HEK293 (cell line): ENCODE measurements at regions not wholly inside any gene's neighbourhood (a gene's known extent, or its start where the extent isn't known, plus 50 kb on each side); places are given as distances from the start of the nearest gene placed in this dataset.

ENCODE experiments used
- CTCF ChIA-PET: fragments of 350-600 bp; formaldehyde crosslinking; extraction: SDS; loops from one replicate; lab custom pipeline; 2021; ENCODE audit warnings: antibody characterized with exemption; lab: Yijun Ruan, JAX
- POLR2A ChIA-PET: fragments of 300-600 bp; formaldehyde crosslinking; extraction: SDS; loops from one replicate; lab custom pipeline; 2020; ENCODE audit warnings: antibody characterized with exemption, inconsistent platforms; lab: Yijun Ruan, JAX
- H3K27ac ChIP-seq: fragments of 200-500 bp; sonication (Bioruptor generic); 2 replicates; pipeline ENCODE4 v1.5.1; 2014; ENCODE audit warnings: low read depth, low read length, control low read depth, inconsistent platforms; ENCODE audit errors: extremely low read depth
- H3K36me3 ChIP-seq, 2 experiments: fragments of 200-500 bp in 1 of 2; sonication (Bioruptor generic) in 1 of 2; 1 replicate in 1 of 2; 2 replicates in 1 of 2; pipeline ENCODE4 v1.5.1; 2014 to 2017; ENCODE audit warnings: inconsistent platforms in 2 of 2, low read length in 2 of 2; ENCODE audit not compliant: control insufficient read depth in 2 of 2, insufficient read depth in 1 of 2
- H3K4me1 ChIP-seq: fragments of 200-500 bp; sonication (Bioruptor generic); 2 replicates; pipeline ENCODE4 v1.5.1; 2014; ENCODE audit warnings: mild to moderate bottlenecking, low read length, inconsistent platforms; ENCODE audit not compliant: control insufficient read depth, insufficient read depth
- H3K4me3 ChIP-seq: 2 replicates; pipeline ENCODE4 v1.5.1; 2011; ENCODE audit warnings: low read depth, mild to moderate bottlenecking, control low read depth, low read length, moderate library complexity
- H3K9me3 ChIP-seq: fragments of 200-500 bp; sonication (Bioruptor generic); 2 replicates; pipeline ENCODE4 v1.5.1; 2014; ENCODE audit warnings: low read depth, low read length, inconsistent platforms; ENCODE audit not compliant: control insufficient read depth, insufficient read depth
- HOXC10 ChIP-seq: sonication (generic); formaldehyde crosslinking; IDR thresholded peaks from 2 replicates; pipeline ENCODE4 v1.8.1; 2023; ENCODE audit warnings: mild to moderate bottlenecking, missing genetic modification reagents
- OVOL3 ChIP-seq: fragments of 450-650 bp; formaldehyde crosslinking; IDR thresholded peaks from 2 replicates; pipeline ENCODE4 v1.5.1; 2016; ENCODE audit warnings: missing biosample characterization, missing genetic modification characterization
- YY1 ChIP-seq: fragments of 450-650 bp; formaldehyde crosslinking; IDR thresholded peaks from 2 replicates; pipeline ENCODE4 v1.5.1; 2018; ENCODE audit warnings: missing biosample characterization, missing genetic modification characterization
- ZBTB20 ChIP-seq: fragments of 450-650 bp; formaldehyde crosslinking; IDR thresholded peaks from 2 replicates; pipeline ENCODE4 v1.5.1; 2016; ENCODE audit warnings: missing biosample characterization, missing genetic modification characterization
- ZNF2 ChIP-seq: fragments of 450-650 bp; formaldehyde crosslinking; IDR thresholded peaks from 2 replicates; pipeline ENCODE4 v1.5.1; 2016; ENCODE audit warnings: missing biosample characterization, missing genetic modification characterization
- ZNF311 ChIP-seq: fragments of 450-650 bp; formaldehyde crosslinking; IDR thresholded peaks from 2 replicates; pipeline ENCODE4 v1.5.1; 2017; ENCODE audit warnings: missing biosample characterization, missing genetic modification characterization, borderline replicate concordance
- ZNF37A ChIP-seq: fragments of 450-650 bp; IDR thresholded peaks from 2 replicates; pipeline ENCODE4 v1.5.1; 2018; ENCODE audit warnings: missing biosample characterization, missing genetic modification characterization
- ZNF501 ChIP-seq: fragments of 450-650 bp; formaldehyde crosslinking; IDR thresholded peaks from 2 replicates; pipeline ENCODE4 v1.5.1; 2016; ENCODE audit warnings: missing biosample characterization, missing genetic modification characterization
- ZNF549 ChIP-seq: fragments of 450-650 bp; IDR thresholded peaks from 2 replicates; pipeline ENCODE4 v1.5.1; 2018; ENCODE audit warnings: missing biosample characterization, missing genetic modification characterization, mild to moderate bottlenecking, inconsistent platforms, moderate library complexity
- ZNF555 ChIP-seq: fragments of 450-650 bp; formaldehyde crosslinking; conservative IDR thresholded peaks from 2 replicates; pipeline ENCODE4 v1.5.1; 2017; ENCODE audit warnings: missing biosample characterization, mild to moderate bottlenecking, missing genetic modification characterization, inconsistent platforms
- ZNF561 ChIP-seq: fragments of 450-650 bp; IDR thresholded peaks from 2 replicates; pipeline ENCODE4 v1.5.1; 2018; ENCODE audit warnings: missing biosample characterization, missing genetic modification characterization, borderline replicate concordance
- ZNF610 ChIP-seq: fragments of 450-650 bp; formaldehyde crosslinking; IDR thresholded peaks from 2 replicates; pipeline ENCODE4 v1.5.1; 2016; ENCODE audit warnings: missing biosample characterization, missing genetic modification characterization, borderline replicate concordance
- ZNF670 ChIP-seq: fragments of 450-650 bp; formaldehyde crosslinking; IDR thresholded peaks from 2 replicates; pipeline ENCODE4 v1.5.1; 2016; ENCODE audit warnings: missing biosample characterization, missing genetic modification characterization, low read depth
- ZNF747 ChIP-seq: fragments of 450-650 bp; formaldehyde crosslinking; IDR thresholded peaks from 2 replicates; pipeline ENCODE4 v1.5.1; 2016; ENCODE audit warnings: missing biosample characterization, missing genetic modification characterization
- ZSCAN30 ChIP-seq: fragments of 450-650 bp; IDR thresholded peaks from 2 replicates; pipeline ENCODE4 v1.5.1; 2018; ENCODE audit warnings: missing biosample characterization, mild to moderate bottlenecking, missing genetic modification characterization, moderate library complexity
- TF ChIP-seq, protein P1 (sequence below): fragments of 450-650 bp; formaldehyde crosslinking; IDR thresholded peaks from 2 replicates; pipeline ENCODE4 v1.5.1; 2016; ENCODE audit warnings: missing biosample characterization, missing genetic modification characterization
- TF ChIP-seq, protein P2 (sequence below): fragments of 450-650 bp; formaldehyde crosslinking; IDR thresholded peaks from 2 replicates; pipeline ENCODE4 v1.5.1; 2017; ENCODE audit warnings: missing biosample characterization, missing genetic modification characterization
- TF ChIP-seq, protein P3 (sequence below): fragments of 450-650 bp; formaldehyde crosslinking; IDR thresholded peaks from 2 replicates; pipeline ENCODE4 v1.5.1; 2016; ENCODE audit warnings: missing biosample characterization, missing genetic modification characterization
- TF ChIP-seq, protein P4 (sequence below): fragments of 450-650 bp; formaldehyde crosslinking; IDR thresholded peaks from 2 replicates; pipeline ENCODE4 v1.5.1; 2016; ENCODE audit warnings: missing biosample characterization, missing genetic modification characterization
- TF ChIP-seq, protein P5 (sequence below): fragments of 450-650 bp; formaldehyde crosslinking; IDR thresholded peaks from 2 replicates; pipeline ENCODE4 v1.5.1; 2016; ENCODE audit warnings: missing biosample characterization, missing genetic modification characterization, borderline replicate concordance
- TF ChIP-seq, protein P6 (sequence below): fragments of 450-650 bp; formaldehyde crosslinking; IDR thresholded peaks from 2 replicates; pipeline ENCODE4; 2016; ENCODE audit warnings: missing biosample characterization, missing genetic modification characterization

DNA sequence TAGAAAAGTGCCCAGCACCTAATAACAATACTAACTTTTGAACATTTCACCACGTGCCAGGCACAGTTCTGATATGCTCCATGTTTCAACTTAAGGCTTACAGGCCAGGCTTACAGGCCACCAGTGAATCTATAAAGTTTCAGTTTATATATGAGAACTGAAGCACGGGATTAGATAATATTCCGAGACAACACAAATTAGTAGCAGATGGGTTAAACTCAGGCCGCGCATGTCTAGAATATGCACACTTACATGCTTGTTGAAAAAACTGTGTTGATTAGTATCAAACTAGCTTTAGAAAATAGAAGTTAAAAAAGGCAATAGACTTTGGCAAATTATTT lies 587.9 kb downstream of the MTRR start:
- TF ChIP-seq ZNF561 (tag by site-specific recombination) = no peak
- TF ChIP-seq HOXC10 (CRISPR knock-in tag) = no peak
- peaks cover 5 to 25% of the 10 kb centered on the region in 2 experiments; a peak in 2 of 3 replicates for H3K36me3 ChIP-seq
- CTCF ChIA-PET = no interaction called here
- no peaks in the 10 kb centered on the region for H3K9me3 ChIP-seq
- H3K4me1 ChIP-seq = no peaks in the 10 kb centered on the region
- peak overlapping the region; percentile 18; the same call in 1 of the 2 replicates for H3K27ac ChIP-seq
- H3K4me3 ChIP-seq = peak overlapping the region; percentile 75; the same call in 1 of the 2 replicates
- POLR2A ChIA-PET = interaction anchor here (0.6 to 1.2 kb wide), 5 partner anchors 9 to 1213 kb away, joined by 3 to 10 read pairs (median 4); no protein-coding TSS in a partner anchor

DNA sequence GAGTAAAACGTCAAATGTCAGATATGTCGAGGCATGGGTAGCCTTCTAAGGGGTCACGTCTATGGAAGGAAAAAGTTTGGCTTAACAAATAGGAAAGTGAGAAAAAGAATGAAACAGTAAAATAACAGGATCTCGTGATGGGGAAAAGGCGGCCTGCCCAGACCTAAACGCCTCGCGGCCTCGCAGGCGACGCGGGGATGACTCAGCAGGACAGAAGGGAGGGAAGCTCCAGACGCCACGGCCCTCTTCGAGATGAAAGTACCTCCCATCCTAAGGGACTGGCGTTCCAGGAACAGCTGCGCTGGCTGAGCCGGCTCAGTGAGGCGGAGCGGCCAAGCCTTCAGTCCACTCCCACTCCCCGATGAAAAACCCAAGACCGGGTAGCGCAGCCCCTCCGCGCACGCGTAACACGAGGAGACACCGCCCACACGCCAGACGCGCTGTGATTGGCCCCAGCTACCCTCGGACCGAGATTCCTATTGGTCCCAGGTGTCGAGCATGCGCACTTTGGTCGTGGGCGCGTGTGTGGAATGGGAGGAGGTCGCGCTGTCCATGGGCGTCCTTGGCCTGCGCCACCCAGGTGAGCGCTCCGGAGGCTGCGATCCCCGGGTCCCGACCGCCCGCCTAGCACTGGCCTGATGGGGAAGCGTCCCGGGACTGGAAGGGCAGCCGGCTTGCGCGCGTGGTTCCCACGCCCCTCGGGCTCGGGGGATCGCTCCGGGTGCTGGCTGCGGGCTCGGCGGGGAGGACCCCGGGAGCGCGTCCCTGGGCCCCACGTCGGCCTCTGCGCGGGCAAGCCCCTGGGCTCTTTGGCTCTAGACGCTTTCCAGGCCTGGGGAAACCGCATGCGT lies 588.5 kb downstream of the MTRR start:
- Histone ChIP-seq H3K36me3 (peaks cover 5 to 30% of the 10 kb centered on the region in 2 experiments; a peak in 2 of 3 replicates), H3K27ac (peak overlapping the region; percentile 48), H3K9me3 (no peaks in the 10 kb centered on the region), H3K4me3 (peak overlapping the region; percentile 75), H3K4me1 (no peaks in the 10 kb centered on the region)
- ChIA-PET POLR2A (interaction anchor here (0.6 to 1.2 kb wide), 5 partner anchors 8 to 1213 kb away, joined by 3 to 10 read pairs (median 4); no protein-coding TSS in a partner anchor), CTCF (no interaction called here)
- TF ChIP-seq, protein P1, sequence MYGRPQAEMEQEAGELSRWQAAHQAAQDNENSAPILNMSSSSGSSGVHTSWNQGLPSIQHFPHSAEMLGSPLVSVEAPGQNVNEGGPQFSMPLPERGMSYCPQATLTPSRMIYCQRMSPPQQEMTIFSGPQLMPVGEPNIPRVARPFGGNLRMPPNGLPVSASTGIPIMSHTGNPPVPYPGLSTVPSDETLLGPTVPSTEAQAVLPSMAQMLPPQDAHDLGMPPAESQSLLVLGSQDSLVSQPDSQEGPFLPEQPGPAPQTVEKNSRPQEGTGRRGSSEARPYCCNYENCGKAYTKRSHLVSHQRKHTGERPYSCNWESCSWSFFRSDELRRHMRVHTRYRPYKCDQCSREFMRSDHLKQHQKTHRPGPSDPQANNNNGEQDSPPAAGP (tag by site-specific recombination) = peak; percentile 59
- TF ChIP-seq, protein P2, sequence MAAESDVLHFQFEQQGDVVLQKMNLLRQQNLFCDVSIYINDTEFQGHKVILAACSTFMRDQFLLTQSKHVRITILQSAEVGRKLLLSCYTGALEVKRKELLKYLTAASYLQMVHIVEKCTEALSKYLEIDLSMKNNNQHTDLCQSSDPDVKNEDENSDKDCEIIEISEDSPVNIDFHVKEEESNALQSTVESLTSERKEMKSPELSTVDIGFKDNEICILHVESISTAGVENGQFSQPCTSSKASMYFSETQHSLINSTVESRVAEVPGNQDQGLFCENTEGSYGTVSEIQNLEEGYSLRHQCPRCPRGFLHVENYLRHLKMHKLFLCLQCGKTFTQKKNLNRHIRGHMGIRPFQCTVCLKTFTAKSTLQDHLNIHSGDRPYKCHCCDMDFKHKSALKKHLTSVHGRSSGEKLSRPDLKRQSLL (tag by site-specific recombination) = 0 out of 2 replicates have a peak, but pooled peaks have one; percentile 24
- TF ChIP-seq, protein P3, sequence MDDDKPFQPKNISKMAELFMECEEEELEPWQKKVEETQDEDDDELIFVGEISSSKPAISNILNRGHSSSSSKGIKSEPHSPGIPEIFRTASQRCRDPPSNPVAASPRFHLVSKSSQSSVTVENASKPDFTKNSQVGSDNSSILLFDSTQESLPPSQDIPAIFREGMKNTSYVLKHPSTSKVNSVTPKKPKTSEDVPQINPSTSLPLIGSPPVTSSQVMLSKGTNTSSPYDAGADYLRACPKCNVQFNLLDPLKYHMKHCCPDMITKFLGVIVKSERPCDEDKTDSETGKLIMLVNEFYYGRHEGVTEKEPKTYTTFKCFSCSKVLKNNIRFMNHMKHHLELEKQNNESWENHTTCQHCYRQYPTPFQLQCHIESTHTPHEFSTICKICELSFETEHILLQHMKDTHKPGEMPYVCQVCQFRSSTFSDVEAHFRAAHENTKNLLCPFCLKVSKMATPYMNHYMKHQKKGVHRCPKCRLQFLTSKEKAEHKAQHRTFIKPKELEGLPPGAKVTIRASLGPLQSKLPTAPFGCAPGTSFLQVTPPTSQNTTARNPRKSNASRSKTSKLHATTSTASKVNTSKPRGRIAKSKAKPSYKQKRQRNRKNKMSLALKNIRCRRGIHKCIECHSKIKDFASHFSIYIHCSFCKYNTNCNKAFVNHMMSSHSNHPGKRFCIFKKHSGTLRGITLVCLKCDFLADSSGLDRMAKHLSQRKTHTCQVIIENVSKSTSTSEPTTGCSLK (tag by site-specific recombination) = no peak
- TF ChIP-seq, protein P4, sequence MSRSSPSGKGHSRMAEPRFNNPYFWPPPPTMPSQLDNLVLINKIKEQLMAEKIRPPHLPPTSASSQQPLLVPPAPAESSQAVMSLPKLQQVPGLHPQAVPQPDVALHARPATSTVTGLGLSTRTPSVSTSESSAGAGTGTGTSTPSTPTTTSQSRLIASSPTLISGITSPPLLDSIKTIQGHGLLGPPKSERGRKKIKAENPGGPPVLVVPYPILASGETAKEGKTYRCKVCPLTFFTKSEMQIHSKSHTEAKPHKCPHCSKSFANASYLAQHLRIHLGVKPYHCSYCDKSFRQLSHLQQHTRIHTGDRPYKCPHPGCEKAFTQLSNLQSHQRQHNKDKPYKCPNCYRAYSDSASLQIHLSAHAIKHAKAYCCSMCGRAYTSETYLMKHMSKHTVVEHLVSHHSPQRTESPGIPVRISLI = no peak
- peak; percentile 68; the same call in 1 of the 2 replicates for TF ChIP-seq ZBTB20 (tag by site-specific recombination)
- no peak for TF ChIP-seq ZNF670 (tag by site-specific recombination)
- TF ChIP-seq, protein P5, sequence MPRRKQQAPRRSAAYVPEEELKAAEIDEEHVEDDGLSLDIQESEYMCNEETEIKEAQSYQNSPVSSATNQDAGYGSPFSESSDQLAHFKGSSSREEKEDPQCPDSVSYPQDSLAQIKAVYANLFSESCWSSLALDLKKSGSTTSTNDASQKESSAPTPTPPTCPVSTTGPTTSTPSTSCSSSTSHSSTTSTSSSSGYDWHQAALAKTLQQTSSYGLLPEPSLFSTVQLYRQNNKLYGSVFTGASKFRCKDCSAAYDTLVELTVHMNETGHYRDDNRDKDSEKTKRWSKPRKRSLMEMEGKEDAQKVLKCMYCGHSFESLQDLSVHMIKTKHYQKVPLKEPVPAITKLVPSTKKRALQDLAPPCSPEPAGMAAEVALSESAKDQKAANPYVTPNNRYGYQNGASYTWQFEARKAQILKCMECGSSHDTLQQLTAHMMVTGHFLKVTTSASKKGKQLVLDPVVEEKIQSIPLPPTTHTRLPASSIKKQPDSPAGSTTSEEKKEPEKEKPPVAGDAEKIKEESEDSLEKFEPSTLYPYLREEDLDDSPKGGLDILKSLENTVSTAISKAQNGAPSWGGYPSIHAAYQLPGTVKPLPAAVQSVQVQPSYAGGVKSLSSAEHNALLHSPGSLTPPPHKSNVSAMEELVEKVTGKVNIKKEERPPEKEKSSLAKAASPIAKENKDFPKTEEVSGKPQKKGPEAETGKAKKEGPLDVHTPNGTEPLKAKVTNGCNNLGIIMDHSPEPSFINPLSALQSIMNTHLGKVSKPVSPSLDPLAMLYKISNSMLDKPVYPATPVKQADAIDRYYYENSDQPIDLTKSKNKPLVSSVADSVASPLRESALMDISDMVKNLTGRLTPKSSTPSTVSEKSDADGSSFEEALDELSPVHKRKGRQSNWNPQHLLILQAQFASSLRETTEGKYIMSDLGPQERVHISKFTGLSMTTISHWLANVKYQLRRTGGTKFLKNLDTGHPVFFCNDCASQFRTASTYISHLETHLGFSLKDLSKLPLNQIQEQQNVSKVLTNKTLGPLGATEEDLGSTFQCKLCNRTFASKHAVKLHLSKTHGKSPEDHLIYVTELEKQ = no peak
- peak; percentile 59 for TF ChIP-seq ZNF610 (tag by site-specific recombination)
- TF ChIP-seq YY1 (tag by site-specific recombination) = 0 out of 2 replicates have a peak, but pooled peaks have one; percentile 16
- no peak for TF ChIP-seq ZNF311
- TF ChIP-seq ZNF747 = no peak
- TF ChIP-seq OVOL3 (tag by site-specific recombination) = no peak
- no peak for TF ChIP-seq ZNF555 (tag by site-specific recombination)
- TF ChIP-seq, protein P6, sequence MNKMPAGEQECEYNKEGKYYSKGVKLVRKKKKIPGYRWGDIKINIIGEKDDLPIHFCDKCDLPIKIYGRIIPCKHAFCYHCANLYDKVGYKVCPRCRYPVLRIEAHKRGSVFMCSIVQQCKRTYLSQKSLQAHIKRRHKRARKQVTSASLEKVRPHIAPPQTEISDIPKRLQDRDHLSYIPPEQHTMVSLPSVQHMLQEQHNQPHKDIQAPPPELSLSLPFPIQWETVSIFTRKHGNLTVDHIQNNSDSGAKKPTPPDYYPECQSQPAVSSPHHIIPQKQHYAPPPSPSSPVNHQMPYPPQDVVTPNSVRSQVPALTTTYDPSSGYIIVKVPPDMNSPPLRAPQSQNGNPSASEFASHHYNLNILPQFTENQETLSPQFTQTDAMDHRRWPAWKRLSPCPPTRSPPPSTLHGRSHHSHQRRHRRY (tag by site-specific recombination) = no peak
- TF ChIP-seq ZSCAN30 (tag by site-specific recombination) = peak; percentile 44; the same call in 1 of the 2 replicates
- no peak for TF ChIP-seq ZNF549 (tag by site-specific recombination)
- TF ChIP-seq ZNF501 (tag by site-specific recombination) = peak; percentile 71
- no peak for TF ChIP-seq ZNF37A
- peak; percentile 32; the same call in 1 of the 2 replicates for TF ChIP-seq ZNF2
